HUES6 (cell line): ENCODE measurements at regions not wholly inside any gene's neighbourhood (a gene's known extent, or its start where the extent isn't known, plus 50 kb on each side); places are given as distances from the start of the nearest gene placed in this dataset.
"Not testable (repeated sequence)": the region's sequence is repeated elsewhere in the genome, so short reads cannot be mapped to it uniquely, and the experiment has no call there.

Experiments
- H3K27ac ChIP-seq: 2 replicates; pipeline ENCODE4 v1.7.0; 2013; ENCODE audit warnings: low read depth, mild to moderate bottlenecking, low read length, inconsistent platforms
- H3K27me3 ChIP-seq: 2 replicates; pipeline ENCODE4 v1.6.1; 2013; ENCODE audit warnings: low read length; ENCODE audit not compliant: control insufficient read depth, insufficient read depth
- H3K36me3 ChIP-seq: 2 replicates; pipeline ENCODE4 v1.6.1; 2013; ENCODE audit warnings: low read length; ENCODE audit not compliant: control insufficient read depth, insufficient read depth
- H3K4me1 ChIP-seq: 2 replicates; pipeline ENCODE4 v1.6.1; 2013; ENCODE audit warnings: low read length; ENCODE audit not compliant: control insufficient read depth, insufficient read depth
- H3K4me3 ChIP-seq: 2 replicates; pipeline ENCODE4 v1.5.1; 2013; ENCODE audit warnings: low read depth, low read length
- H3K9ac ChIP-seq: one replicate; pipeline ENCODE4 v1.6.1; 2013; ENCODE audit warnings: mild to moderate bottlenecking, low read length
- H3K9me3 ChIP-seq: 2 replicates; pipeline ENCODE4 v1.6.1; 2013; ENCODE audit warnings: low read depth, low read length; ENCODE audit not compliant: control insufficient read depth, insufficient read depth

DNA sequence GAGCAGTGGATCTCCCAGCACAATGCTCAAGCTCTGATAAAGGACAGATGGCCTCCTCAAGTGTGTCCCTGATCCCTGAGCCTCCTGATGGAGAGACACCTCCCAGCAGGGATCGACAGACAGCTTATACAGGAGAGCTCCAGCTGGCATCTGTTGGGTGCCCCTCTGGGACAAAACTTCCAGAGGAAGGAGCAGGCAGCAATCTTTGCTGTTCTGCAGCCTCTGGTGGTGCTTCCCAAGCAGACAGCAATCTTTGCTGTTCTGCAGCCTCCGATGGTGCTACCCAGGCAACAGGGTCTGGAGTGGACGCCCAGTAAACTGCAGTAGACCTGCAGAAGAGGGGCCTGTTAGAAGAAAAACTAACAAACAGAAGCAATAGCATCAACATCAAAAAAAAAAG, 349.3 kb upstream of the SPRY2 start:
- peaks cover 10% of the 10 kb centered on the region; the same call in 1 of the 2 replicates for H3K9me3 ChIP-seq
- H3K9ac ChIP-seq = no peak overlapping the region
- no peaks in the 10 kb centered on the region for H3K4me1 ChIP-seq
- no peak overlapping the region for H3K27ac ChIP-seq
- H3K27me3 ChIP-seq = no peaks in the 10 kb centered on the region
- H3K4me3 ChIP-seq = no peak overlapping the region
- no peaks in the 10 kb centered on the region for H3K36me3 ChIP-seq

- H3K27ac ChIP-seq = no peak overlapping the region
- no peak overlapping the region for H3K4me3 ChIP-seq
- H3K9me3 ChIP-seq = peaks cover 10% of the 10 kb centered on the region; the same call in 1 of the 2 replicates
- H3K9ac ChIP-seq = no peak overlapping the region
- no peaks in the 10 kb centered on the region for H3K27me3 ChIP-seq
- no peaks in the 10 kb centered on the region for H3K36me3 ChIP-seq
- no peaks in the 10 kb centered on the region for H3K4me1 ChIP-seq
Observed at GRCh38 chr13:80688593-80688992, 347.7 kb upstream of the SPRY2 start.

GRCh38 chr13:80685942-80686341, 345.0 kb upstream of the SPRY2 start:
- H3K4me3 ChIP-seq = no peak overlapping the region
- H3K27ac ChIP-seq = no peak overlapping the region
- H3K9ac ChIP-seq = no peak overlapping the region
- no peaks in the 10 kb centered on the region for H3K27me3 ChIP-seq
- H3K9me3 ChIP-seq = 0 out of 2 replicates have a peak, but pooled peaks cover 7% of the 10 kb centered on the region
- no peaks in the 10 kb centered on the region for H3K4me1 ChIP-seq
- H3K36me3 ChIP-seq = no peaks in the 10 kb centered on the region

- no peak overlapping the region for H3K4me3 ChIP-seq
- H3K9ac ChIP-seq = no peak overlapping the region
- no peak overlapping the region for H3K27ac ChIP-seq
- H3K9me3 ChIP-seq = 0 out of 2 replicates have a peak, but pooled peaks cover 7% of the 10 kb centered on the region
- H3K27me3 ChIP-seq = no peaks in the 10 kb centered on the region
- H3K4me1 ChIP-seq = no peaks in the 10 kb centered on the region
- no peaks in the 10 kb centered on the region for H3K36me3 ChIP-seq
Observed at GRCh38 chr13:80684217-80684991, 343.5 kb upstream of the SPRY2 start.

GRCh38 chr13:80680786-80681366, 339.9 kb upstream of the SPRY2 start:
- H3K27ac ChIP-seq = no peak overlapping the region
- no peak overlapping the region for H3K9ac ChIP-seq
- H3K36me3 ChIP-seq = no peaks in the 10 kb centered on the region
- H3K4me1 ChIP-seq = no peaks in the 10 kb centered on the region
- no peak overlapping the region for H3K4me3 ChIP-seq
- H3K27me3 ChIP-seq = no peaks in the 10 kb centered on the region
- no peaks in the 10 kb centered on the region for H3K9me3 ChIP-seq

- Histone ChIP-seq H3K27me3 (no peaks in the 10 kb centered on the region), H3K27ac (no peak overlapping the region), H3K4me1 (no peaks in the 10 kb centered on the region), H3K36me3 (no peaks in the 10 kb centered on the region), H3K9me3 (no peaks in the 10 kb centered on the region), H3K9ac (no peak overlapping the region), H3K4me3 (no peak overlapping the region)
Observed at GRCh38 chr13:80679423-80679822, 338.5 kb upstream of the SPRY2 start.

GRCh38 chr13:80677227-80677626, 336.3 kb upstream of the SPRY2 start:
- H3K9ac ChIP-seq = no peak overlapping the region
- no peaks in the 10 kb centered on the region for H3K4me1 ChIP-seq
- no peak overlapping the region for H3K27ac ChIP-seq
- no peaks in the 10 kb centered on the region for H3K36me3 ChIP-seq
- H3K27me3 ChIP-seq = no peaks in the 10 kb centered on the region
- H3K4me3 ChIP-seq = no peak overlapping the region
- H3K9me3 ChIP-seq = no peaks in the 10 kb centered on the region

DNA sequence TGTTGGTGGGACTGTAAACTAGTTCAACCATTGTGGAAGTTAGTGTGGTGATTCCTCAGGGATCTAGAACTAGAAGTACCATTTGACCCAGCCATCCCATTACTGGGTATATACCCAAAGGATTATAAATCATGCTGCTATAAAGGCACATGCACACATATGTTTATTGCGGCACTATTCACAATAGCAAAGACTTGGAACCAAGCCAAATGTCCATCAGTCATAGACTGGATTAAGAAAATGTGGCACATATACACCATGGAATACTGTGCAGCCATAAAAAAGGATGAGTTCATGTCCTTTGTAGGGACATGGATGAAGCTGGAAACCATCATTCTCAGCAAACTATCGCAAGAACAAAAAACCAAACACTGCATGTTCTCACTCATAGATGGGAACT, 334.5 kb upstream of the SPRY2 start:
- not testable (repeated sequence) for H3K9me3 ChIP-seq, H3K4me1 ChIP-seq, H3K36me3 ChIP-seq, H3K27ac ChIP-seq, H3K4me3 ChIP-seq, H3K27me3 ChIP-seq, H3K9ac ChIP-seq

- Histone ChIP-seq H3K27ac (no peak overlapping the region), H3K36me3 (no peaks in the 10 kb centered on the region), H3K27me3 (no peaks in the 10 kb centered on the region), H3K9me3 (no peaks in the 10 kb centered on the region), H3K4me3 (no peak overlapping the region), H3K4me1 (no peaks in the 10 kb centered on the region), H3K9ac (no peak overlapping the region)
Observed at GRCh38 chr13:80671773-80672172, 330.8 kb upstream of the SPRY2 start.

- H3K9ac ChIP-seq = no peak overlapping the region
- H3K9me3 ChIP-seq = no peaks in the 10 kb centered on the region
- no peak overlapping the region for H3K4me3 ChIP-seq
- H3K27me3 ChIP-seq = no peaks in the 10 kb centered on the region
- H3K27ac ChIP-seq = no peak overlapping the region
- H3K4me1 ChIP-seq = peaks cover 6% of the 10 kb centered on the region; the same call in 1 of the 2 replicates
- H3K36me3 ChIP-seq = no peaks in the 10 kb centered on the region
Observed at GRCh38 chr13:80669112-80669511, 328.2 kb upstream of the SPRY2 start.

- Histone ChIP-seq H3K9ac (no peak overlapping the region), H3K4me1 (peaks cover 6% of the 10 kb centered on the region; the same call in 1 of the 2 replicates), H3K27me3 (no peaks in the 10 kb centered on the region), H3K9me3 (no peaks in the 10 kb centered on the region), H3K4me3 (no peak overlapping the region), H3K36me3 (no peaks in the 10 kb centered on the region), H3K27ac (no peak overlapping the region)
Observed at GRCh38 chr13:80668452-80668851, 327.5 kb upstream of the SPRY2 start.
